NCI-H2227 (cell line): ENCODE measurements at regions not wholly inside any gene's neighbourhood (a gene's known extent, or its start where the extent isn't known, plus 50 kb on each side); places are given as distances from the start of the nearest gene placed in this dataset.
"Not testable (repeated sequence)": the region's sequence is repeated elsewhere in the genome, so short reads cannot be mapped to it uniquely, and the experiment has no call there.

Experiments
- DNase-seq: peaks from one replicate; lab custom pipeline; 2025; ENCODE audit not compliant: unreplicated experiment; lab: John Stamatoyannopoulos, UW

DNA sequence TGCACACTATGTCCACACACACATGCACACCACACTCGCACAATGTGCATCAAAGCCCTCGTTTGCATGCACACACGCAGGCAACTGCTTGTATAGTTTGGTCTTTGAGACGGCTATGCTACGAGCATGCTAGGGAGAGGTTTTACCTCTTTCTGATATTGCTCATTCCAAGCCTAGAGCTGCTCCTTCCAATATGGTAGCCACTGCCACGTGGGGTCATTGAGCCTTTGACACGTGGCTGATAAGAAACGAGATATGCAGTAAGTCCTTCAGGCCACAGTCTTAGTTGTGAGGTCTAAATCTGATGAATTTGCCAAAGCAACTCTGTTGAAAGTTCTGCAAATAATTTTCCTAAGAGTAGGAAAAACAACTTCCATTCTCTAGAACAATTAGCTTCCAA is 204.4 kb downstream of the KLF6 start:
- DNase-seq: no peak

GRCh38 chr10:3579845-3580244 is 205.2 kb downstream of the KLF6 start:
- no peak for DNase-seq

DNA sequence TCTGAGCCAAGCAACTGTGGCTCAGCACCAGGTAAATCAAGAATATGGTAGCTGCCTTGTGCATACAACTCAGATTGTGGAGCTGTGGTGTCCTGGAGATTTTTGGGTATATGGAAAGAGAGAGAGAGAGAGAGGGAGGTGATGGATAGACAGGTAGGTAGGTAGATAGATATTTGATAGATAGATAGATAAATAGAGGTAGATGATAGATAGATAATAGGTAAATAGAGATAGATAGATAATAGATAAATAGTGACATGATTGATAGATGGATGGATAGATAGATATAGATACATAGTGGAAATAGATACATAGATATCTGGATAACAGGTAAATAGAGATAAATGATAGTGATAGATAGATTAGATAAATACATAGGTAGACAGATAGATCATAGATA is 206.3 kb downstream of the KLF6 start:
- DNase-seq: no peak

DNA sequence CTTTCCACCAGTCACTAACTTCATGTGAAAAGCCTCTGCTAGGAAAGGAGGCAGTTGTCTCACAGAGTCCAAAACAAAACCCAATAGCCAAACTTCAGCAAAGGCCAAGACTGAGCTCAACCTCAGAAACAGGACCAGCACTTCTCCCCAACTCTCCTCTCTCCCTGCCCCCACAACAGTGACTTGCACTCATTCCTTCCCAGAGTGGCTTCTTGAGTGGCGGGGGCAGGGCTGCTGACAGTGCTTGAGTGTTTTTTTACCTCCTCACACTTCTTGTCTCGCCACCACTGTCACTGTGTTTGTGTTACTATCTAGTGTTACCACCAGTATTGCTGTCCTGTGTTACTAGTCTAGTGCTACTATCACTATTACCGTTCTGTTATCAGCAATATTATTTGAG is 206.8 kb downstream of the KLF6 start:
- no peak for DNase-seq

- no peak for DNase-seq
Observed at GRCh38 chr10:3574451-3574850, 210.6 kb downstream of the KLF6 start.

DNA sequence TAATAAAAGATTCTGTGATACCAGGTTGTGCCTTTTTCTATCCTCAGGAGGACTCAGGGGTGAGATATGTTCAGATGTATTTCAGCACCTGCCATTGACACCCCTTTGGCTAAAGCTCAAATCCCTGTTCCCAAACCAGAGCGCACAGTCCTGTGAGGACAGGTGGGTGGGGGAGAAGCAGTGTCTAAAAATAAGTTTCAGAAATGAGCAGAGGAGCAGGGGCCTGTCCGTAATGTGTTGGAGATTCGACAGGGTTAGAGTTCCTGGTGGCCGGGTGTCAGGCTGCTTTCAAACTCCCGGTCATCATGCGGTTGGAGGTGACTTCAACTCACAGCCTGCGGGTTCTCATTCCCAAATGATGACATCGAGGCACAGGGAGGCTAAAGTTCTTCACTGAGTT is 211.5 kb downstream of the KLF6 start:
- no peak for DNase-seq

GRCh38 chr10:3571310-3571825 is 213.6 kb downstream of the KLF6 start:
- no peak for DNase-seq

GRCh38 chr10:3570855-3571266 is 214.1 kb downstream of the KLF6 start:
- no peak for DNase-seq

- no peak for DNase-seq
Observed at GRCh38 chr10:3570131-3570729, 214.8 kb downstream of the KLF6 start.

- DNase-seq: no peak
Observed at GRCh38 chr10:3568983-3569382, 216.0 kb downstream of the KLF6 start.

- DNase-seq: no peak
Observed at GRCh38 chr10:3568392-3568791, 216.6 kb downstream of the KLF6 start.

DNA sequence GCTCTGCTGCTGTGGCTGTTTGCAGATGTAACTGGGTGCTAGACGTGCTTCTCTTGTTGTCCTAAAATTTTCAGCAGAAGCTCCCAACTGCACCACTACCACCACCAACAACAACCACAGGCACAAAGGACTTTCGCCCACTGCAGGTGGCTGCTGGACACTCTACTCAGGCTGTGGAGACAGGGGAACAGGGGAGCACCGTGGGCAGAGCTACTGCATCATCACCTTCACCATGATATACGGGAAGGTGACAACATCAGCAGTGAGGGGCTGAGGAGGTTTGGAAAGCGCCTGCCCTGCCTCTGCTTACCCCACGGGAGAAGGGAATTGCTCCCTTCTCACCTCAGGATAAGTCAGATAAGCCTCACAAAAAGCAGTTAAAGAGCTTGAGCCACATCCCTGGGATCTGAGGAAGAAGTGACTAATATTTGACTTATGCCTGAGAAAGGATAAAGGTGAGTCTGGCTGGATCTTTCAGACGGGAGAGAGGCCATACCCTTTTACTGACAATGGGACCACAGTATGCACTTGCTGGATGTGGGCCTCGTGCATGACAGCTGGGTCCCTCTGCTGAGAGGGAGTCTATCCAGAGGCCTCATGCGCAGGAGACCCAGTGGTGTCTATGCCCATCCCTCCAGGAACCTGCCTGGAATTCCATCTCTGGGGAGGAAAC is 217.6 kb downstream of the KLF6 start:
- no peak for DNase-seq

DNA sequence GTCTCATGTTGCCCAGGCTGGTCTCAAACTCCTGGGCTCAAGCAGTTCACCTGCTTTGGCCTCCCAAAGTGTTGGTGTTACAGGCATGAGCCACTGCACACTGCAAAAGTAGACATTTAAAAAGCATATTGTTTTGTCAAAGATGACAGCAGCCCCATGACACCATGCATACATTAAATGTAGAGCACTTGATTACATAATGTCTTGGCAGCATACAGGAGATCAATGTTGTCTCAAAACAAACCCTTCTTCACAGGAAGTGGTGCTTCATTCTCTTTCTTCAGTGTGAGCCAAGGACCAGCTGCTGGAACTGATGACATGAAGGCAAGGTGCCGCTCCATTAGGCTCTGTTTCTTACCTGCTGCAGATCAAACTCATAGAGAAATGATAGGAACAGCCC is 218.4 kb downstream of the KLF6 start:
- DNase-seq: no peak

- DNase-seq: no peak
Observed at GRCh38 chr10:3564346-3565002, 220.5 kb downstream of the KLF6 start.

DNA sequence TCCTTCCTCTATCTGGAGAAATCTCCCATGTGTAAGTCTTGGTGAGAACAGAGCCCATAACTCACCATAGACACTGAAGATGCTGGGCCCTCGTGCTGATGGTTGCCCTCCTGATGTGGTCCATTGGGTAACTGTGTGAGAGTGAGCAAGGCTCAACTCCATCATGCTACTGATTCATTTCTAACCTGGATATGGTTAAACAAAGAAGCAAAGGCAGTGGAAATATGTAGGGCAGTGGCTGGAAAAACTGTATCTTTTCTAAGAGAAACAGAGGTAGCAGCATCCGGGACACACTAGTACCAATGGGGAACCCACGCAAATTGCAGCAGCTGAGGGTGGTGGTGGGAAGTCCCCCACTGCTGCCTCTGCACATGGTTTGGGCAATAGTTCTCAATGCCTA is 221.7 kb downstream of the KLF6 start:
- no peak for DNase-seq

DNA sequence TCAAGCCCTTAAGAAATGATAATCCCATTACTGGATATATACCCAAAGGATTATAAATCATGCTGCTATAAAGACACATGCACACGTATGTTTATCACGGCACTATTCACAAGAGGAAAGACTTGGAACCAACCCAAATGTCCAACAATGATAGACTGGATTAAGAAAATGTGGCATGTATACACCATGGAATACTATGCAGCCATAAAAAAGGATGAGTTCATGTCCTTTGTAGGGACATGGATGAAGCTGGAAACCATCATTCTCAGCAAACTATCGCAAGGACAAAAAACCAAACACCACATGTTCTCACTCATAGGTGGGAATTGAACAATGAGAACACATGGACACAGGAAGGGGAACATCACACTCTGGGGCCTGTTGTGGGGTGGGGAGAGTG is 224.4 kb downstream of the KLF6 start:
- DNase-seq: not testable (repeated sequence)

DNA sequence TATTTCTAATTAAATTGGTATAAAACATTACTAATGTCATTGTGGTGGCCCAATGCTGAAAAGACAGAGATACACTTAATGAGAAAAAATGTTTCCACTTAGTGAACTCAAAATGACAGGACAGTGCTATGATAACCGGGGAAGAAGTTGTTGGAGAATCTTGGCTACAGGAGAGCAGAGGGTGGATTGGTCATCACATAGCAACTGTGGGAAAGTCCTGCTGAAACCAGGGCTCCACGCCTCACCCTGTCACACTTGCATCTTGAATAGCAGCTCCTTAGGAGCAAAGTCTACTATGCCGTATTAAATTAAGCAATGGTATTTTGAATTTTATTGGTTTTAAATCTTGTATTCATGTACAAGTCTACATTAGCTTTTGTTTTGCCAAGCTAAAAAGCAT is 225.5 kb downstream of the KLF6 start:
- no peak for DNase-seq

DNA sequence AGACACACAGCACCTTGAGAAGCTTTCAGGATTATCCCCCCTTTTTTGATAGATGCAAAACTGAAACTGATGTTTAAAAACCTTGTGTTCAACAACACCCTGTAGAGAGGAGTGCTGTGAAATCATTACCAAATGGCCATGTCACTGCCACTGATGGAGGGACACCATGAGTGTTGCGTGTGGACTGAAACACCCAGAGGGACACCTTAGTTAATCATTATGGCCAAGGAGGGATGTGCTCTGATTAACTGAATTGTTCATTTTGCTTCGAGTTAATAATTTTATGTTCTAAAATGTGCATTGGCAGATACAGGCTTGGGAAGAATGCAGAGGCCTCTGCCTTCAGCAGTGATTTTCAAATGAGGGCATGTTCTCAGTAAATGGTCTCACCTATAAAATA is 226.0 kb downstream of the KLF6 start:
- DNase-seq: no peak

- not testable (repeated sequence) for DNase-seq
Observed at GRCh38 chr10:3556191-3557017, 228.6 kb downstream of the KLF6 start.

GRCh38 chr10:3554121-3554522 is 230.9 kb downstream of the KLF6 start:
- no peak for DNase-seq

GRCh38 chr10:3552281-3552680 is 232.7 kb downstream of the KLF6 start:
- DNase-seq: no peak
